ENCODE measurements at regions not wholly inside any gene's neighbourhood (a gene's known extent, or its start where the extent isn't known, plus 50 kb on each side); places are given as distances from the start of the nearest gene placed in this dataset.

DNA sequence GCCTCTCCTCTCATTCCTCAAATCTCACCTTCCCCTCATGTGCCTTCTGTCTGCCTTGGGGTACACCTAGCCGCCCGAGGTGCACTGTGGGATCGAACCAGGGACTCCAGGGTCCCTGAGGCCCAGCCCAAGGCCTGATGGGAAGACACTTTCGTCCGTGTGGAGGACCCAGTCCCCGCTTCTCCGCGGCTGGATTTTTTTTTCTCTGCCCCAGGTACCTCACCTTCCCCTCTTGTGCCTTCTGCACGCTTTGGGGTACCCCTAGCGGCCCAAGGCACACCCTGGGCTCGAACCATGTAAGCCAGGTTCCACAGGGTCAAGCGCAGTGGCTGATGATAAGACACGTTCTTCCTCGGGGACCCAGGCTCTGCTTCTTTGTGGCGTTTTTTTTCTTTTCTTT, 530.7 kb downstream of the CWH43 start:
- no peak for DNase-seq (ENCODE audit: low read depth in 1 of 2, low spot score in 2 of 2)
- Histone ChIP-seq H3K27me3 (replicated peaks in 1 of 4; ENCODE audit: control insufficient read depth in 3 of 4, extremely low read depth in 1 of 4, insufficient read depth in 3 of 4, low read length in 3 of 4) (no peaks in the 10 kb centered on the region; a peak in 2 of 7 replicates), H3K4me2 (ENCODE audit: insufficient read depth in 1 of 2, low read depth in 2 of 2, low read length in 2 of 2) (no peak overlapping the region), H4K91ac (replicated peaks; ENCODE audit: insufficient read length, low read length) (no peak overlapping the region), H3K23me2 (ENCODE audit: low read depth, low read length) (no peaks in the 10 kb centered on the region; the same call in 1 of the 2 replicates), H4K5ac (ENCODE audit: insufficient read length, low read depth, low read length) (no peak overlapping the region), H3K36me3 (ENCODE audit: control insufficient read depth in 2 of 4, insufficient read depth in 4 of 4, low read length in 3 of 4) (no peaks in the 10 kb centered on the region; a peak in 1 of 8 replicates), H3K18ac (ENCODE audit: extremely low read depth, low read length) (no peak overlapping the region), H3K9ac (replicated peaks in 1 of 4; ENCODE audit: extremely low read depth in 1 of 4, low read depth in 3 of 4, low read length in 3 of 4) (no peak overlapping the region), H2BK5ac (ENCODE audit: low read depth, low read length) (no peak overlapping the region), H2BK20ac (ENCODE audit: low read length) (no peak overlapping the region), H3K27ac (ENCODE audit: low read depth, low read length) (no peak overlapping the region), H4K8ac (ENCODE audit: extremely low read depth, insufficient read depth, low read length) (no peak overlapping the region), H3K14ac (ENCODE audit: insufficient read length) (no peak overlapping the region), H3K9me3 (ENCODE audit: insufficient read depth in 2 of 2, low read depth in 1 of 2, low read length in 1 of 2) (peaks cover 35 to 72% of the 10 kb centered on the region in 2 experiments), H3K79me1 (ENCODE audit: low read depth, low read length) (0 out of 2 replicates have a peak, but pooled peaks cover 3% of the 10 kb centered on the region), H3K4me3 (ENCODE audit: extremely low read depth in 1 of 4, insufficient read depth in 2 of 4, low read depth in 3 of 4, low read length in 4 of 4) (no peak overlapping the region), H3K56ac (replicated peaks; ENCODE audit: insufficient read length, low read depth, low read length) (no peak overlapping the region), H2BK15ac (ENCODE audit: low read length) (no peak overlapping the region), H3K23ac (ENCODE audit: insufficient read length) (no peak overlapping the region), H2AFZ (ENCODE audit: low read length) (no peak overlapping the region), H3K79me2 (ENCODE audit: control insufficient read depth in 1 of 2, insufficient read depth in 2 of 2, low read length in 2 of 2) (no peaks in the 10 kb centered on the region), H2BK120ac (replicated peaks; ENCODE audit: low read depth, low read length) (no peak overlapping the region), H3K4ac (replicated peaks; ENCODE audit: insufficient read length, low read depth, low read length) (no peak overlapping the region), H4K20me1 (replicated peaks in 1 of 2; ENCODE audit: control insufficient read depth in 1 of 2, insufficient read depth in 2 of 2, low read length in 2 of 2) (no peaks in the 10 kb centered on the region), H2AK5ac (ENCODE audit: low read depth, low read length) (no peak overlapping the region), H2BK12ac (ENCODE audit: low read depth, low read length) (no peak overlapping the region), H3K4me1 (replicated peaks in 1 of 4; ENCODE audit: control insufficient read depth in 3 of 4, insufficient read depth in 4 of 4, low read length in 3 of 4) (no peaks in the 10 kb centered on the region)
- ChIA-PET CTCF (ENCODE audit: partially characterized antibody) (no interaction called here), POLR2A (ENCODE audit: partially characterized antibody) (no interaction called here)
- no peak for TF ChIP-seq POU5F1 (IDR thresholded peaks at IDR 0.05; ENCODE audit: low read depth, low read length)
- TF ChIP-seq GABPA (IDR thresholded peaks at IDR 0.05; ENCODE audit: borderline replicate concordance, insufficient read depth, low read length) = no peak
- TF ChIP-seq, protein P1, sequence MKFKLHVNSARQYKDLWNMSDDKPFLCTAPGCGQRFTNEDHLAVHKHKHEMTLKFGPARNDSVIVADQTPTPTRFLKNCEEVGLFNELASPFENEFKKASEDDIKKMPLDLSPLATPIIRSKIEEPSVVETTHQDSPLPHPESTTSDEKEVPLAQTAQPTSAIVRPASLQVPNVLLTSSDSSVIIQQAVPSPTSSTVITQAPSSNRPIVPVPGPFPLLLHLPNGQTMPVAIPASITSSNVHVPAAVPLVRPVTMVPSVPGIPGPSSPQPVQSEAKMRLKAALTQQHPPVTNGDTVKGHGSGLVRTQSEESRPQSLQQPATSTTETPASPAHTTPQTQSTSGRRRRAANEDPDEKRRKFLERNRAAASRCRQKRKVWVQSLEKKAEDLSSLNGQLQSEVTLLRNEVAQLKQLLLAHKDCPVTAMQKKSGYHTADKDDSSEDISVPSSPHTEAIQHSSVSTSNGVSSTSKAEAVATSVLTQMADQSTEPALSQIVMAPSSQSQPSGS (IDR thresholded peaks at IDR 0.05; ENCODE audit: low read length) = no peak
- TF ChIP-seq, protein P2, sequence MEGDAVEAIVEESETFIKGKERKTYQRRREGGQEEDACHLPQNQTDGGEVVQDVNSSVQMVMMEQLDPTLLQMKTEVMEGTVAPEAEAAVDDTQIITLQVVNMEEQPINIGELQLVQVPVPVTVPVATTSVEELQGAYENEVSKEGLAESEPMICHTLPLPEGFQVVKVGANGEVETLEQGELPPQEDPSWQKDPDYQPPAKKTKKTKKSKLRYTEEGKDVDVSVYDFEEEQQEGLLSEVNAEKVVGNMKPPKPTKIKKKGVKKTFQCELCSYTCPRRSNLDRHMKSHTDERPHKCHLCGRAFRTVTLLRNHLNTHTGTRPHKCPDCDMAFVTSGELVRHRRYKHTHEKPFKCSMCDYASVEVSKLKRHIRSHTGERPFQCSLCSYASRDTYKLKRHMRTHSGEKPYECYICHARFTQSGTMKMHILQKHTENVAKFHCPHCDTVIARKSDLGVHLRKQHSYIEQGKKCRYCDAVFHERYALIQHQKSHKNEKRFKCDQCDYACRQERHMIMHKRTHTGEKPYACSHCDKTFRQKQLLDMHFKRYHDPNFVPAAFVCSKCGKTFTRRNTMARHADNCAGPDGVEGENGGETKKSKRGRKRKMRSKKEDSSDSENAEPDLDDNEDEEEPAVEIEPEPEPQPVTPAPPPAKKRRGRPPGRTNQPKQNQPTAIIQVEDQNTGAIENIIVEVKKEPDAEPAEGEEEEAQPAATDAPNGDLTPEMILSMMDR (IDR thresholded peaks at IDR 0.05; ENCODE audit: control extremely low read depth in 1 of 3, insufficient read depth in 1 of 3, low read depth in 1 of 3, low read length in 3 of 3) = no peak
- no peak for TF ChIP-seq YY1 (IDR thresholded peaks at IDR 0.05; ENCODE audit: low read depth, low read length)
- no peak for TF ChIP-seq TEAD4 (IDR thresholded peaks at IDR 0.05; ENCODE audit: low read depth, low read length)
- no peak for FAIRE-seq
- WGBS, 2 experiments (ENCODE audit: extremely low coverage in 1 of 2, insufficient coverage in 1 of 2, insufficient read length in 1 of 2, insufficient replicate concordance in 2 of 2, low coverage in 1 of 2, low lambda C conversion rate in 2 of 2, missing lambda C conversion rate in 1 of 2) = 76% methylated on average over 13 of the region's 15 CpGs; no CpG with 5 or more reads in 1 of the 2 experiments

Data from H1 (cell line).